Esophagus squamous epithelium (tissue), 4 donors: ENCODE measurements at regions not wholly inside any gene's neighbourhood (a gene's known extent, or its start where the extent isn't known, plus 50 kb on each side); places are given as distances from the start of the nearest gene placed in this dataset.
"Not testable (repeated sequence)": the region's sequence is repeated elsewhere in the genome, so short reads cannot be mapped to it uniquely, and the experiment has no call there.

Experiments
- CTCF ChIP-seq, 6 experiments: fragments of 450-650 bp in 4 of 6; fragments of 200-600 bp in 2 of 6; sonication (generic) in 2 of 6; IDR thresholded peaks; one replicate each; pipeline ENCODE4 v1.5.1; 2016 to 2019; ENCODE audit warnings: antibody characterized with exemption in 6 of 6, mild to moderate bottlenecking in 4 of 6, moderate library complexity in 4 of 6
- POLR2A ChIP-seq, 4 donors: fragments of 450-650 bp; IDR thresholded peaks; one replicate each; pipeline ENCODE4 v1.6.1; 2017; ENCODE audit warnings: antibody characterized with exemption in 4 of 4, mild to moderate bottlenecking in 4 of 4, moderate library complexity in 3 of 4

- not testable (repeated sequence) for TF ChIP-seq CTCF, POLR2A (IDR thresholded peaks at IDR 0.05)
These were observed 109.6 kb upstream of the PLGLB2 start for GRCh38 chr2:87638114-87638807.
